ENCODE measurements at regions not wholly inside any gene's neighbourhood (a gene's known extent, or its start where the extent isn't known, plus 50 kb on each side); places are given as distances from the start of the nearest gene placed in this dataset.
"Not testable (repeated sequence)": the region's sequence is repeated elsewhere in the genome, so short reads cannot be mapped to it uniquely, and the experiment has no call there.

GRCh38 chr2:239558661-239559060, 157.8 kb upstream of the HDAC4 start:
- no peak for DNase-seq

GRCh38 chr2:239557516-239557915, 156.7 kb upstream of the HDAC4 start:
- no peak for DNase-seq

- no peak for DNase-seq
Observed at GRCh38 chr2:239555571-239555905, 154.7 kb upstream of the HDAC4 start.

GRCh38 chr2:239554766-239555570, 154.1 kb upstream of the HDAC4 start:
- DNase-seq, result no peak

- DNase-seq, result no peak
Observed at GRCh38 chr2:239553376-239554000, 152.7 kb upstream of the HDAC4 start.

GRCh38 chr2:239552213-239552926, 151.6 kb upstream of the HDAC4 start:
- DNase-seq, result no peak

- DNase-seq, result no peak
Observed at GRCh38 chr2:239551206-239551605, 150.4 kb upstream of the HDAC4 start.

GRCh38 chr2:239550357-239550756, 149.5 kb upstream of the HDAC4 start:
- no peak for DNase-seq

- DNase-seq, result no peak
Observed at GRCh38 chr2:239549711-239550255, 149.0 kb upstream of the HDAC4 start.

- DNase-seq, result no peak
Observed at GRCh38 chr2:239548965-239549595, 148.3 kb upstream of the HDAC4 start.

- DNase-seq, result no peak
Observed at GRCh38 chr2:239548451-239548871, 147.6 kb upstream of the HDAC4 start.

GRCh38 chr2:239547140-239547539, 146.3 kb upstream of the HDAC4 start:
- not testable (repeated sequence) for DNase-seq

GRCh38 chr2:239546541-239546940, 145.7 kb upstream of the HDAC4 start:
- DNase-seq, result no peak

GRCh38 chr2:239545741-239546392, 145.0 kb upstream of the HDAC4 start:
- DNase-seq, result no peak

- no peak for DNase-seq
Observed at GRCh38 chr2:239544918-239545465, 144.2 kb upstream of the HDAC4 start.

GRCh38 chr2:239544143-239544917, 143.5 kb upstream of the HDAC4 start:
- no peak for DNase-seq

GRCh38 chr2:239543702-239544101, 142.9 kb upstream of the HDAC4 start:
- DNase-seq, result no peak

- no peak for DNase-seq
Observed at GRCh38 chr2:239540174-239540573, 139.4 kb upstream of the HDAC4 start.

- no peak for DNase-seq
Observed at GRCh38 chr2:239539776-239540100, 138.9 kb upstream of the HDAC4 start.

GRCh38 chr2:239539083-239539775, 138.4 kb upstream of the HDAC4 start:
- DNase-seq, result no peak
